Fibroblast of the aortic adventitia (primary cell): ENCODE measurements at regions not wholly inside any gene's neighbourhood (a gene's known extent, or its start where the extent isn't known, plus 50 kb on each side); places are given as distances from the start of the nearest gene placed in this dataset.

ENCODE experiments used
- DNase-seq: peaks from one replicate; pipeline ENCODE4 v3.0.0-alpha.2; 2010; ENCODE audit warnings: low read depth
- H3K4me3 ChIP-seq: 2 replicates; pipeline ENCODE4 v1.5.1; 2011; ENCODE audit warnings: low read depth, mild to moderate bottlenecking, control low read depth, low read length, moderate library complexity
- TF ChIP-seq, protein P1 (sequence below): IDR thresholded peaks from 2 replicates; pipeline ENCODE4 v1.5.1; 2011; ENCODE audit warnings: mild to moderate bottlenecking, low read length, control low read depth, inconsistent platforms; ENCODE audit not compliant: insufficient read depth

DNA sequence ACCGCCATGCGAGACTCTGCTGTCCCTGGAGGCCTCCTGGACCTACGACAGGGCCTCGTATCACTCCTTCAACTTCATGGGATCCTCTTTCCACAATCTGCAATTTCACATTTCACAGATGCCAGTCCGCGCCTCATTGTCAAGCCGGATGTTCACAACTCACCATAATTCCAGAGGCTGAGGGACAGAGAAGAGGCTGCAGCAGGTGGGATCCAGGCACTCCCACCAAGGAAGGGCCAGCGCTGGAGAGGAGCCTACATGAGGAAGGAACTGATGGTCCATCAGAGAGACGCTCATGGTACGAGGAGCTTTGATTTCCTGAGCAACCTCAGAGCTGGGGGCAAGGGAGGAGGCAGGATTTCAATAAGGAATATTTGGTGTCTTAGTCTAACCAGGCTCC is 495.0 kb downstream of the BRD1 start:
- H3K4me3 ChIP-seq, result no peak overlapping the region
- DNase-seq, result no peak
- TF ChIP-seq, protein P1, sequence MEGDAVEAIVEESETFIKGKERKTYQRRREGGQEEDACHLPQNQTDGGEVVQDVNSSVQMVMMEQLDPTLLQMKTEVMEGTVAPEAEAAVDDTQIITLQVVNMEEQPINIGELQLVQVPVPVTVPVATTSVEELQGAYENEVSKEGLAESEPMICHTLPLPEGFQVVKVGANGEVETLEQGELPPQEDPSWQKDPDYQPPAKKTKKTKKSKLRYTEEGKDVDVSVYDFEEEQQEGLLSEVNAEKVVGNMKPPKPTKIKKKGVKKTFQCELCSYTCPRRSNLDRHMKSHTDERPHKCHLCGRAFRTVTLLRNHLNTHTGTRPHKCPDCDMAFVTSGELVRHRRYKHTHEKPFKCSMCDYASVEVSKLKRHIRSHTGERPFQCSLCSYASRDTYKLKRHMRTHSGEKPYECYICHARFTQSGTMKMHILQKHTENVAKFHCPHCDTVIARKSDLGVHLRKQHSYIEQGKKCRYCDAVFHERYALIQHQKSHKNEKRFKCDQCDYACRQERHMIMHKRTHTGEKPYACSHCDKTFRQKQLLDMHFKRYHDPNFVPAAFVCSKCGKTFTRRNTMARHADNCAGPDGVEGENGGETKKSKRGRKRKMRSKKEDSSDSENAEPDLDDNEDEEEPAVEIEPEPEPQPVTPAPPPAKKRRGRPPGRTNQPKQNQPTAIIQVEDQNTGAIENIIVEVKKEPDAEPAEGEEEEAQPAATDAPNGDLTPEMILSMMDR, result no peak

DNA sequence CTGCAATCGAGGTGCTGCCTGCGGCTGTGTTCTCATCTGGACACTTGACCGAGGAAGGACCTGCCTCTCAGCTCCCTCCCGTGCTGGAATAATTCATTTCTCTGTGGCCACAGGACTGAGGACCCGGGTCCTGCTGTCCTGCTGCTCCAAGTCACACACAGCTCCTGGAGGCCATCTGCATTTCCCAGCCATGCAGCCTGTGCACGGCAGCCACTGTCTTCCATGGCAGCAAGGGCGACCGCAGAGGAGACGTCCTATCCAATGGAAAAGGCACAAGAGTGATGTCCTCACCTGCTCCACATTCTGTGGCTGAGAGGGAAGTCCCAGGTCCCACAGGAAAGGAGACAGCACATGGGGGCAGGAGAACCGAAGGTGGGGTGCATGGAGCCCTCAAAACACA is 495.8 kb downstream of the BRD1 start:
- TF ChIP-seq, protein P1, result no peak
- no peak overlapping the region for H3K4me3 ChIP-seq

DNA sequence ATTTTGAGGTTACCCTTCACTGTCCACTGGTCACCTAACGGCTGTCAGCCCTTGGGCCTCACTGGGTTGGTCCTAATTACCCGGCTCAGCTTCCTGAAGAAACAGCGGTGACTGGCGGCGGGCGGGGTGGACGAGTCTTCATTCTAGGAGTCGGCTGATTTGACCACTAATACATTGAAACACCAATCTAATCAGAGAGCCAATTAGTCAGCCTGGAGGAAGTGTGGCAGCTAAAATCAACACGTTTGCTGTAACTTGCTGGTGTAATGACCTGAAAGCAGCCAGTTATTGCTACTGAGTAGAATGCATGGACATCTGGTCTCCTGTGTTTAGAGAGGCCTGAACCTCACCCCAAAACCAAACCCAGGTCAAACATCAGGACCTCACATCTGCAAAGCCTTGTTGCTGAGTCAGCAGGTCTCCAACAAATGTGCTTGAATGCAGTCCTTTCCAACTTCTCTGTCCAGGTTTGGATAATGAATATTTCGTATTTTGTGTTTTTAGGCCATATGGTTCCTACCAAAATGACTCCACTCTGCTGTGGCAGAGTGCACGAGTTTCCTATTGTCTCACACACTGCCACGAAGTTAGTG is 496.4 kb downstream of the BRD1 start:
- TF ChIP-seq, protein P1, result no peak
- DNase-seq, result no peak
- H3K4me3 ChIP-seq, result no peak overlapping the region

More for the DNA sequence above, 495.8 kb downstream of the BRD1 start:
- DNase-seq, result no peak

DNA sequence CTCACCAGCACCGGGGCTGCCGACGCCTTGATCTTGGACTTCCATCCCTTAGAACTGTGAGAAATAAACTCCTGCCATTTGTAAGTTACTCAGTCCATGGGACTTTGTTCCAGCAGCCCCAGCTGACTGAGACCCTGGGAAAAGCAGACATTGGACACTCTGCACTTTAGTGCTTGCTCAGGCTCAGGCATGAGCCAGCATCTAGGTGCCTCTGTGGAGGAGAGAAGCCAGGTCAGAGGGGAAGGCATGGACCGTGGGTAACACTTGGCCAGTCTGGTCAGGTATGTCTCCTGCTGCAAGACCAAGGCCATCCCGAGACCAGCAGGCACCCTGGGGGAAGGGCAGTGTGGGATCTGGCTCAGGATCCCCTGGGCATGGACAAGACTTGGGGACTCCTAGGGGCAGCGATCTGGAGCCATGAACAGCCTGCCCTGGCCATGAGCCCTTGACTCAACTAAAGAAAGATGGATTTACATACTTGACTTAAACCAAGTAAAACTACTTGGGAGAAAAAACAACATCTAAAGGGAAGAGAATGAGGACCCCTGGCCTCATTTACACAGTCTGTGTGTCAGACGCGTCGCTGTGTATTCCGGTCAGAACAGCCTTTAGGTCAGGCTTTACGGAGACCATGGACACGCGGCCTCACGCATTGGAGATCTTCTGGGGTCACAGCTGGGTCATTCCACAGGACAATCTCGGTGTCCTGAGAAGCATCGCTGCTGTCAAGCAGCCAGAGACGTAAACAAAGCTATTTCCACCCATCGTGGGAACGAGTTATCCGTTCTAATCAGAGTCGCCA is 497.1 kb downstream of the BRD1 start:
- DNase-seq, result no peak
- H3K4me3 ChIP-seq, result no peak overlapping the region
- TF ChIP-seq, protein P1, result no peak

DNA sequence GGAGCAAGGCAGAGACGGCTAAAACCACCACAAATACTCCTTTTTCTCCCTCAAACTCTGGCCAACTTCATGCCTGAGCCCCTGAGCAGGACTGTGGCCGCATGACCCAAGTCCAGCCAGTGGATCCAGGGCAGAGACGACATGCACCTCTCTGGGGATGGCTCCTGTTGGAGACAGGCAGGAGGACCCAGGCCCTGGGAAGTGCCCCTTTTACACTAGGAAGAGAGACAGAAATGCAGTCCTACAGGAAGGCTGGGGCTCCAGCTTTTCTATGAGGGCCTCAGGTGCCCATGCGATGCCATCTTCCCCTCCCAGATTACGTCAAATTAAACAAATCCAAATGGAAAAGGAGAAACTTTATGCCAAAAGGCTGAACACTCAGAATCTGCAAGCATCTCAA is 498.0 kb downstream of the BRD1 start:
- no peak overlapping the region for H3K4me3 ChIP-seq
- TF ChIP-seq, protein P1, result no peak
- DNase-seq, result no peak

DNA sequence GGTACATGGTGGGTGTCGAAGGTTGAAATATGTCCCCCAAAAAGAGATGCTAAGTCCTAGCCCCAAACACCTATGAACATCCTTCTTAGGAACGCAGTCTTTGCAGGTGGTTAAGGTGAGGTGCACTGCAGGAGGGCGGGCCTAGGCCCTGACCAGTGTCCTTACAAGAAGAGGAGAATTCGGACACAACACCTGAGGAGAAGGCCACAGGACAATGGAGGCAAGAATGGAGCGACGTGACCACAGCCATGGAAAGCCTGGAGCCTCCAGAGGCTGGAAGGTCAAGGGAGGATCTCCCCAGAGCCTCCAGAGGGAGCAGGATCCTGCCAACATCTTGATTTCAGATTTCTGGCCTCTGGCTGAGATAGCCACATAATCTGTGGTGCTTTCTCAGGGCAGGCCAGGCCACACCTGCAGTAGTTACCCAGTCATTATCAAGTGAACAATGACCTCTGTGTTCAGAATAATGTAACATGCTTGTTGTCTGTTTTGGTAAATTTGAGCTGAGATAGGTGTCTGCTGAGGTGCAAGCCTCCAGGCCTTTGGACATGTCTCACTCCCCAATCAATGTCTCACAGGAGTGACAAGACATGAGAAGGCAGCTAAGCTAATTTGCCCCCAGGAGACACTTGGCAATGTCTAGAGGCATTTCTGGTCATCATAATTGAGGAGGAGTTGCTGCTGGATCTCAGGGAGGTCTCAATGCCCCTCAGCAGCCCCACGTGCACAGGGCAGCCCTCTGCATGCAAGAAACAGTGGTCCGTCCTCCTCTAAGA is 498.9 kb downstream of the BRD1 start:
- TF ChIP-seq, protein P1, result no peak
- DNase-seq, result no peak

More for the DNA sequence above, 498.9 kb downstream of the BRD1 start:
- no peak overlapping the region for H3K4me3 ChIP-seq
